Fibroblast of skin of scalp (primary cell): ENCODE measurements at regions not wholly inside any gene's neighbourhood (a gene's known extent, or its start where the extent isn't known, plus 50 kb on each side); places are given as distances from the start of the nearest gene placed in this dataset.
"Not testable (repeated sequence)": the region's sequence is repeated elsewhere in the genome, so short reads cannot be mapped to it uniquely, and the experiment has no call there.

ENCODE experiments used
- DNase-seq: peaks from one replicate; pipeline ENCODE4 v3.0.0-alpha.2; 2013

DNA sequence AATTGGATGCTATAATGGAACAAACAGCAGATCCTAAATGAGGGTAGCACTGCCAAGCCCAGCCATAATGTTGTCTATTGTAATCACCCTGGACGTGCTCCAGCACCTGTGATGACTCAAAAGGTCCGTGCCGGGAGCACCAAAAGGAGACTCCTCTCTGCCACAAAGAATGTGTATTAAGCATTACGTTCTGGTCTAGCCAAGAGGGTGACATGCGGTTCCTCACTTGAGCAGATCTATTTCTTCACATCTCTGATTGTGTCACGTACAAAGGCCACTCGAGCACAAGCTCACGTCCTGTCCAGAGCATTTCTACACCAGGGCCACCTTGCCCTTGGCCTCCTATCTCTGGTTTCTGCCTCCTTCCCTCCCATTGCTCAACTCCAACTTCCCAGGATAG is 219.9 kb upstream of the IRS2 start:
- no peak for DNase-seq

DNA sequence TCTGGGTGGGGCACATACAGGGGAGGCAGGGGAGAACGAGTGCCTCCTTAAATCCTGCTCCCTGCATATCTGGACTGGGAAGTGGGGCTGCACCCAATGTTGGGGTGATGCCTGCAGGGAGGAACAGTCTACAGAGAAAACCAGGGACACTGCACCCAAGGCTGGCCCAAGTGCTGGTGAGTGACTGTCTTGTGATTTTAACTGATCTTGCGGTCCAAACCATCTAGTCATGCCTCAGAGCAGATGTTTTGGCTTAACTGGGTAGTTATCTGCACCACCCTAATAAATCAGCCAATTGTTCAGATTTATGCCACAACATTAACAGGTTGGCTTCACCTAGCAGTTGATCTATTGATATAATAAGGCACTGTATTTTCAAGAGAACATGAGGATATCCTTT is 219.2 kb upstream of the IRS2 start:
- no peak for DNase-seq

DNA sequence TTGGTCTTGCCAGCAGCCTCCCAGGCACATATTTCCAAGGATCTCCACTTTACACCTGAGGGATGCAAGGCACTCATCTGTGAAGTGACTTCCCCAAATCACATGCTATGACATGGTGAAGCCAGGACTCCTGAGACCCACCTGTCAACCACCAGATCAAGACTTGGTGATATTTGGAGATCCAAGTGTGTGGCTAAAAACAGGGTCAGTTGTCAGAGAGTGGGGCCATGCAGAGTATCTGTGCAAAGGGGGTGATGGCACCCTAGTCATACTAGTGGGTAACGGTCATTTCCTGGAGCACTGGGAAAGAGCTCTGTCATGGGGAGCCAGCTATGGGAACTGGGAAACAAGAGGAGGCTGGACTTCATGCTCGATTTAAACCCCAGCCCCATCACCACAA is 218.4 kb upstream of the IRS2 start:
- DNase-seq: no peak

DNA sequence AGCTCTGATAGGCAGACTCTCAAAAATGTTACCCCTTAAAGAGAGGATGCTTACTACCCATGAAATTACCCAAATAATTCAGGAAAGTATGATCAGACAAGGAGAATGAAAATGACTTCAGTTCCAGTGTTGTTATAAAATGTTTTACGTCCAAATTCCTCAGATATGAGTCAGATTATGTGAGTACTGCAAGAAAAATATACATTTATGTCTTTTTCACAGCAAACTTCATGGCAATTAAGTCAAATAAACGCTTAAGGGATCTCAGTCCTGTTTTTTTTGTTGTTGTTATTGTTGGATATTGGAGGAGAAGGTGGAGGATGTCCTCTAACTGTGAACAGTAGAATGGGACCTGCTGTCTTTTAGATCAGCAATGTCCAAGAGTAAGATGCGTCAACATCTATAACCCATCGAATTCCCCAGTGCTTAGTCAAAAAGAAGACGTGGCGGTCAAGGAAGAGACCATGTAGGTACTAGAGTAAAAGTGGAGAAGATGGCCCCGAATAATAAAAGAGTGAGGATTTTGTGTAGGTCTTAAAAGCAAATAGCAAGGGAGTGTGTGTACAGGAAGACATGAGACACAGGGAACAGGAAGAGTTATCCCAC is 215.4 kb upstream of the IRS2 start:
- peak; percentile 73 for DNase-seq

DNA sequence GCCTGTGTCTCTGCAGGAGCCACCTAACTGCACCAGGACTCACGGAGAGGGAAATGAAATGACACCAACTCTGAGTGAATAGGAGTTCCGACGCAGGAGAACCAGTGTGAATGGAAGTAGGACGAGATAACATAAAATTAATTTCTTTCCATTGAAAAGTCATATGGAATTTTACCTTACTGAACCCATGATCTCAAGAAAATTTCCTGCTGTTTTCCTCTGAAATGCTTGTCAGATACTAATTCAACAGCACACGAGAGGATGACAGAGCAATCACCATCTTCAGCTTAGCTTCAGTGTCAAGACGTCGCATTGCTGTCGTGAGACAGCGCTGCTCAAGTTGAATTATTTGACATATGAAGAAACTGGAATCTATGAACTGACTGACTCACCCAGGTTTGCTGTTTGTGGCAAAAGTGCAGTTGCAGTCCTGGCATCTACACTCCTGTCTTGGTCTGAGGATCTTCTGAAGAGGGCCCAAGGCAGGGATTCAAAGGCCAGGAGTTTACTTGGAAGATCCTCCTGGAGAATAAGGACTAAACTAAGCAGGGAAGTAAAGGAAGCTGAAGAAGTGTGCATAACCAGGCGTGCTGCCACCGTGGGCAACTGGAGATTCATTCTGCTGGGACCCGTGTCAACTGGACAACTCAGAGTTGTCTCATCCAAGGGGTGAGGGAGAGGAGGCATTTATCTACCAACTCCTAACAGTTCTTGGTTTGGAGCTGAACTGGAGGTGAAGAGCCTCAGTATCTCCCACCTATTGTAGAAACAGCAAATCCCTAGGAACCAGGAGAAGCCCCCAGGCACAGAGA is 214.4 kb upstream of the IRS2 start:
- DNase-seq: no peak

DNA sequence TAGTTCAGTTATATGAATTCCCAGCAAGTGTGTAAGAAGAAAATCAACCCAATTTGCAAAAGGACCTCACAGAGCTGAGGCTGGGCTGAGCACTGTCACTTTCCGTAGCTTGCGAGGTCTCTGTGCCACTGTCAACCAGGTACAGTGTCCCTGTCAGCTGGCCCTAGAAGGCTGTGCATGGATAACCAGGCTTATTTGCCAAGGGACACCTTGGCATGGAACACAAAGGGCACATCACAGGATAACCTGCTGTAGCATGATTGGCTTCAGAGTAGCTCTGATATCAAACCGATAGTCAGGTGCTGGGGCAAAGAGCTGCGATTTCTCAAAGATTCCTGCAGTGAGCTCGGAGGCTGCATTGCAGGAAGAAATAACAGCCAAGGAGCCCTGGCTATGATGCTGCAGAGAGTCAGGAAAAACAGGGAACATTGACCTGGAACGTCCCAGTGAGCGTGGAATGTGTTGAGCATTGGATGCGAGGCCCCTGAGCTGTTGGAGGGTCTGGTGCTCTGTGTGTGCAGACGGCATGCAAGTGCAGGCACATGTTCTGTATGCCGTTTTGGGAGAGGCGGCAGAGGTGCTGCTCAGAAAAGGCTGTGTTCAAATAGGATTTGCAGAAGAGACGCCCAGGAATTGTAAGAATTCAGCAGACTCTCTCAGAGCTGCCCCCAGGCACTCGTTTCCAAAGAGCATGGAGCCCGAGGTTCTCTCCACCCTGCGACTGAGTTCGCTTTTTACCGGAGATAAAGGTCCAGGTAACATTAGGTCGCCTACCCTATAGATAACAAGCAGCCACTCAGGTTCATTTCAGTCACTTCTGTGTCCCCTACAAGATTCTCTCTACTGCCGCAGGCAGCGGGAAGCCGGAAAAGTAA is 213.5 kb upstream of the IRS2 start:
- no peak for DNase-seq

DNA sequence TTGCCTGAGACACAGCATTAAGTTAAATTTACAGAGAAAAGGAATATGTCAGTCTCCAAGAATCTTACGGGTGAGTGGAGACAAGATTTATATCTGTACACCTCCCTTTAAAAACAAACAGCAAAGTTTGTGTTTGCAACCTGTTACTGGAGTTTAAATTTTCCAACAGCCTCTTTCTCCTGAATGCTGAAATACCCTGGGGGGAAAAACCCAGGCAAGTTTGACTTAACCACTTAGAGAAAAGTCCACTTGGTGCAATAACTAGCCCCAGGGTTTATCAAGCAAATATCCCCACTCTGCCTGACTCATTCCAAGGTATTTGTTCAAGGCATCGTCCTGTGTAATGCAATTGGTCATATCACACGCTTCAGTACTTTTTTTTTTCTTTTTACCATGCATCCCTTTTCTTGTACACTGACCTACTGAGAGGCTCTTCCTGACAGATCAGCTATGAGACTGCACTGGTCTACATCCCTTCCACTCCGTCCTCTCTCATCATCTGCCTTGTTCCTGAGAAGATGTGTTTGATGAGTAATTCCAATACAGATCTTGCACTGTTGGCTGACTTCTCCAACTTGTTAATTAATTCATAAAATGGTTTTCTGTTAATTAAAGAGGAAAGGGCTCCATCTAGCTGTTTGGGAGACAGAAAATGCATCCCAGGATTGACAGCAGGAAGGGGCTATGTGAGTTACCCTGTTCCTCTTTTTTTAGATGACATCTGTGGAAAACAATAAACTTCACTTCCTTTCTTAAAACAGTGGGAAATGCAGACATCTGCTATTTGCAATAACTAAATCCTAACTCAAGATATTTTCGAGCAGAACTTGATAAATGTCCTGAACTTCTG is 212.5 kb upstream of the IRS2 start:
- DNase-seq: peak; percentile 71

DNA sequence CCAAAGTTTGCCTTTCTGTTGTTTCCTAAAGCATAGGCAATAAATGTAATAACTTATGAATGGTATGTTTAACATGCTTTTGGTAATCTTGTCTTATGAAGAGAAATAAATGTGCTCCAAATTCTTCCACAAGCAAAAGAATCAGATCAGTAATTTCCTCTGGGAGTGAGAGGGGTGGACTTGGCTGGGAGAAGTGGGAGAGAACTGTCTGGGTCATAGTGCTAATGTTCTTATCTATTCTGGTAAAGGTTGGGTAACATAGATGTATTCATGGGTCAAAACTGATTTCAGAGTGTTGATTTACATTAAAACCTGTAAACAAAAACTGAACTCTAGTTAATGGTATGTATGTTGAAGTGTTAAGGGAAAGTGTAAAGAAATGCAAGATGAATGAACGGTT is 211.7 kb upstream of the IRS2 start:
- no peak for DNase-seq

DNA sequence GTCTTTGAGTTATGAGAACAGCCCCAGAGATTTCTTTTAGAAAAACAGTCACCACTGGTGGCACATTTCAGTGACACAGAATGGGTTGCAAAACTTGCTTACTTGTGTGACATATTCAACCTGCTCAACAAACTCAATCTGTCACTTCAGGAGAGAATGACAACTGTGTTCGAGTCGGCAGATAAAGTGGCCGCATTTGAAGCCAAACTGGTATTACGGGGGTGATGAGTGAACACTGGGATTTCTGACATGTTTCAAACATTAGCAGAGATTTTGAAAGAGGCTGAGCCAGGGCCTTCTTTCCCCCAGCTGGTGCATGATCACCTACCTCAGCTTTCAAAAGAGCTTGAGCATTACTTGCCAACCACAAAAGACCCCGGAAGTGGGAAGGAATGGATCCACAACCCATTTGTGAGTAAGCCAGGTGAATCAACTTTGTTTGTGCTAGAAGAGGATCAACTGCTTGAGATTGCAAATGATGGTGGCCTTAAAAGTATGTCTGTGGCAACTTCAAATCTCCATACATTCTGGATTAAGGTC is 210.7 kb upstream of the IRS2 start:
- not testable (repeated sequence) for DNase-seq

DNA sequence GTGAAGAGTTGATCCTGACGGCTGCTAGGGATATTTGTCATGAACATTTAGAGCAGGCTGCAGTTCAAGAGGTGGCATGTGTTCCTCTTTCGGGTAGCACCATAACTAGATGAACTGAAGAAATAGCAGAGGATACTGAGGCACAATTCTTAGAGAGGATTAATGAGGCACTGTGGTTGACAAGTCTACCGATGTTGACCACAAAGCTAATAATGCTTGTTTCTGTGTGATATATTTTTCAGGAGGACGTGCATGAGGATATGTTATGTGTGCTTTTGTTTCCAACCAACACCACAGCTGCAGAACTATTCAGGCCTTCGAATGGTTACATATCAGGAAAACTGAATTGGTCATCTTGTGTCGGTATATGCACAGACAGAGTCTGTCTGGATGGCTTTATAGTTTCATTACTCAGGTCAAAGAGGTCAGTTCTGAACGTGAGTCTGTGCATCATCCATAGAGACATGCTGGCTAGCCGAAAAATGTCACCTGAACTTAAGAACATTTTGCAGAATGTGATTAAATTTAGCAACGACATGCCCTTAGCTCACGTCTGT is 210.1 kb upstream of the IRS2 start:
- DNase-seq: no peak

DNA sequence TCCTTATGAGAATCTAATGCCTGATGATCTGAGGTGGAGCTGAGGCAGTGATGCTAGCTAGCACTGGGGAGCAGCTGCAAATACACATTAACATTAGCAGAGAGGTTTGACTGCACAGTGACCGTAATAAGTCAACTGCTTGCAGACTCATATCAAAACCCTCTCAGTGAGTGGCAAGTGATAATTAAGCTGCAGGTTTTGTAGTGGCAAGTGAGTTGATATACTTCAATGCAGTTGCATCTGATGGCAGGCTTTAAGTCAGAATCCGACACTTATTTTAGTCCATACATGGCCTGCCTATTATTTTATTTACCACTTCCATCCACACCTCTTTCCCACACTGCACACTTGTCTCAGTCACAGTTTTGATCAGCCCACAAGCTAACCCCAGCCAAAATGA is 209.2 kb upstream of the IRS2 start:
- DNase-seq: no peak

DNA sequence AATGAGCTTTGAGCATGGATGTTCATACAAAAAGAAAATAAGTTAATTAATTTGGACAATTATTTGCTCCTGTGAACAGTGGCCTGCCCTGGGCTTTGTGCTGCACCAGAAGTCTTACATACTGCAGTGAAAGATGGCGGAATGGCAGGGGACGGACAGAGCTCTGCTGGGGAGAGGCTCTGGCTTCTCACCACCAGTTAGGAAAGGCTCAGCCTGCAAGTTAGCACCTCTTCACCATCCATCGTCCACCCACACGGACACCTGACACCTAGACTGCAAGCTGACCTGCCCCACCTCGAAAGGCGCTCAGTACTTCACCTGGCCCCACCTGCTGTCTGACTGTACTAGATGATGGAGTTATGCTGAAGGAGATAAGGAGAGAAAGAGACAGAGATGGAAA is 203.9 kb upstream of the IRS2 start:
- DNase-seq: no peak

DNA sequence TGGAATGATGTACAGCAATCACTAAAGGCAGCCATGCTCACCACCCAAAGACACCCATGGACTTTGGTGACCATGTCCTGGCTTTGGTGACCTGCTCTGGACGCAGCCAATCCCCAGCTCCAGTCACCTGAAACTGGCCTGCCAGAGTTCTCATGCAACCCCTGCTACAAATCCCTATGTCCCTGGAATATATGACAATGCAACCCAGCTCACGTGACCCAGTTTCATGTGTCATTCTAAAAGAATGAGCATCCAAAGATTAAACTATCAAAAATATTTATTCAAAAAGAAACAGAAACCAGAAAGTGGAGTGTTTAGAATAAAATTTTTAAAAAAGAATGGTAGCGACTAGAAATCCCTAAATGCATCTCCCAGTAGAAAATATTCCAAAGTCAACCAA is 203.3 kb upstream of the IRS2 start:
- DNase-seq: peak; percentile 65

DNA sequence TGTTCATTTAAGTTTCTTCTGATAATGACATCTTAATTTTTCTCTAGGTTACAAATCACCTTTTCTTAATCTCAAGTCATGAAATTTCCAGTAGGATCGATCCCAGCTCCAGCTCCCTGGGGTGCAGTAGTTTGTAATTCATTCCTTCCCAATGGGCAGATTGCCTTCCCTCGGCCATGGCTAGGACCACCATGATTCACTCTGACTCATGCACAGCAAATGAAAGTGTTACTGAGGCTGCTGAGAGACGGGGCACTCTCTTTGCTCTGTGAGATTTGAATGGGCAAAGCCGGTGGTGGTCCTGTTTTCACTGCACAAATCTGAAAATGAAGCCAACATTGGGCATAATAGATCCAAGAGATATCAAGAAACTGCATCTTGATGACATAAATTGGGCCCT is 202.8 kb upstream of the IRS2 start:
- peak; percentile 68 for DNase-seq

DNA sequence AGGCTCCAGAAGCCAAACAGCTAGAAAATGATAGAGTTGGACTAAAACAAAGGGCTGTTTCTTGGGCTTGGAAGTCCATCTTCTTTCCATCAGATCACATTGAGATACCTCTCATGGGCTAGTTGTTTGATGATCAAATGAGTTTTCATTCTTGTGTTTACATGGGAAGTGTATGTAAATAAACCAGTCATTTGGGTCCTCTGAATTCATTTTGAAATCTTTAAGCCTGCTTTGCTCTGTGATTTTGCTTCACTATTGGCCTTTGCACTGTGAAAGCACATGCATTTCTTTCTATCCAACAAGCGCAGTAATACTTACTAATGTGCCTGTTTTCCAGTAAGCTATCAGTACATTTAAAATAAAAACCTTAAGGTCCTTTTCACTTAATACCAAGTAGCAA is 200.5 kb upstream of the IRS2 start:
- DNase-seq: no peak

DNA sequence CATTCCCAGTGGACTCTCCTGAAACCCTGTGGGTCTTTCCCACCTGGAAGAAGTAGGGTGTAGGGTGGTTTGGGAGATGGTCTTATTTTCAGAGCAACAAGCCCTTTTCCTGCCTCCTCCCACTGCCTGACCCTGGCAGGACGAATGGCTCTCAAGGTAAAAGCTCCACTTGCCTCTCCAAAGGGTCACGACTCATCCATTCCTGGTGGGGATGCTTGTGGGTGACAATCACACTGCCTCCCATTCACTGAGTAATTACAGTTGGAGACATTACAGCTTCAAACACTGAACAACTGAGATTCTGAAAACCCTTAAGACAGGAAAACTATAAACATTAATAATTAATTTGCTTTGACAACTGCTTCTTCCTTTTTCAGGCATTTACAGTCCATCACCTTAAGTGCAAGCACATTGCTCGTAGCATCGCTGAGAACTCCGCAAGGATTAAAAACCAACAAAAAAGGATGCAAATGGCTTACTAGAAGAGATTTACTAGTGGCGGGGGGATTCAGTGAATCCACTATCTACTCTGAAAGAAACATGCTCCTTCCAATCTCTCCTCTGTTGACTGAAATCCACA is 199.6 kb upstream of the IRS2 start:
- DNase-seq: peak; percentile 21

DNA sequence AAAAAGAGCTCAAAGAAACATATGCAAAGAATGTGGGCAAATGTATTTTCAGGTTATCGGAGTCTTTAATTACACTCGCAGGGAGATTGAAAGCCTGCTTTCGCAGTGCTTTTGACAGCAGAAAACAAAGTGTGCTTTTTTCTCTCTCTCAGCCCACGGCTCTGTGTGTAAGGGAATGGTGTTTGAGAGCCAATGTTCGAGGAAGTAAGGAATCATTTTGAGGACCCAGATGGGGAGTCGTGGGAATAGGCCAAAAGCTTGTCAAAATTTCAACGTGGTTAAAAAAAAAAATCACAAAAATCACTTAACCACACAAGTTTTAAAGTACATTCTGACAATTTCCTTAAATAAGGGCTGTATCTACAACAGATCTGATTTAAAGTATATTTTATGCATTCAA is 197.1 kb upstream of the IRS2 start:
- DNase-seq: no peak

DNA sequence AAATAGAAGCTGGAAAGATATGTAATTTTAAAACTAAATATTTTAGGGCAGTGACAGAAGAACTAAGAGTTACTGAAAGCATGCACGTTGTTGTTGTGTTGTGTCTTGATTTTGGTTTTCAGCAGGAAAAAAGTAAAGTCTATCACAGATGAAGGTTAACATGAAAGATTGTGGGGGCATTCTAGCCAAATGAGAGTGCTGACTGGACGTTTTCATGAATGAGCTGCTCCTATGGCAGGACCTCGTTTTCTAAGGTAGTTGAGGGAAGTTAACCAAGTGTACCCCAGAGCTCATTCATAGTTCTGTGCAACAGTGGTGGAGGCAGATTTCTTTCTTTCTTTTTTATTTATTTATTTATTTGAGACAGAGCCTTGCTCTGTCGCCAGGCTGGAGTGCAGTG is 194.6 kb upstream of the IRS2 start:
- DNase-seq: no peak

DNA sequence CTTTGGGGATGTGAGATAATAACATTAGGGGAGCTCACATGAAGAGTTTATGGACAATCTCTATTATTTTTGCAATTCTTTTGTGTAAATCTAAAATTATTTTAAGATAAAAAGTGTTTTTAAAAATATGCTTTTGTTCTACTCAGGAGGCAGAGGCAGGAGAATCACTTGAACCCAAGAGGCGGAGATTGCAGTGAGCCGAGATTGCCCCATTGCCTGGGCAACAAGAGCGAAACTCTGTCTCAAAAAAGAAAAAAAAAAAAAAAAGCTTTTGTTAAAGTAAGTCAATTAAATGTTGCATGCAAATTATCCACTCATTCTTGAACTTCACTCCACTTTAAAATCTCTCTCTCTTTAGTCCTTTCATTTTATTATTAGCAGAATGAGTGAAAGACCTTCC is 193.3 kb upstream of the IRS2 start:
- not testable (repeated sequence) for DNase-seq

DNA sequence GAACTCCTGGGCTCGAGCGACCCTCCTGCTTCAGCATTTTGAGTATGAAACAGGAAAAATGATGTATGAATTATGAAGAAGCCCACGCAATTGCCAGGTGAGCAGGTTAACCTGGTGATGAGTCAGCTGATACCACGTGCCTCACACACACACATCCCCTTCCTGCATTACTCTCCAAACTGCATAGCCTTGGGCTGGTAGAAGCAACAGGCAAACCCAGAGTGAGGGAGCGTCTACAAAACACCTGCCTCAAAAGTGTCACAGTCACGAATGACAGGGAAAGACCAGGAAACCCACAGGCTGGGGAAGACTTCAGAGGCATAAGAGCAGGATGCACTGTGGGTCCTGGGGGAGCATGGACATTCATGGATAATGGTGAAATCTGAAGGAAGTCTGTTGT is 192.8 kb upstream of the IRS2 start:
- DNase-seq: no peak

DNA sequence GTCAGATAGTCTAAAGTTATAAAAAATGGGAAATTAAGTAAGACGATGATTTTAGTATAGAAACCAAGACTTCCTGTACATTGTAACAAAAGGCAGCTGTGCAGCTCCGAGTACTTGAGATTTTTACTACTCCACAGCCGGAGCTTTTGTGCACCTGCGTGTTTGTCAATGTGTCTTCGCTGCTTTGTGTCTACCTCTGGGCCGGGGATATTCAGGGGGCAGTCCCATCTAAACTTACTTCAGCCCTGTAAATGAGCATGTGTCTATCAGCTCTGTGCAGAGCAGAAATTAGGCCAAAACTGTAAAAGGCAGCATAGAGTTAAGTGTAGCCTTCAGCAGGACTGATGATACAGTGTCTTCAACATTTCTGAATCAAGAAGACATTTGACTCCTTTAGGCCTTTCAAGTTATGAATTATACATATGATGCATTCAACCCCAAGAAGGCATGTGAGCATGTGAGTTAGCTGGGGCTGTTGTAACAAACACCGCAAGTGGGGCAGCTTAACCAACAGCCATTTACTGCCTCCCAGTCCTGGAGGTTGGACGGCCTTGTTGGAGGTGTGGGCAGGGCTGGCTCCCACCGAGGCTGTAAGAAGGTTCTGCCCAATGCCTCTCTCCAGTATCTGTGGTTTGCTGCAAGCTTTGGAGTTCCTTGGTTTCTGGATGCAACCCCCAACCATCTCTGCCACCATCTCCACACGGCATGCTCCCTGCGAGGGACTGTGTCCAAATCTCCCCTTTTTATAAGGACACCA is 191.0 kb upstream of the IRS2 start:
- DNase-seq: no peak
